NCI-H146 treated with DMSO at 0.1 percent for 48 hours (cell line): ENCODE measurements at regions not wholly inside any gene's neighbourhood (a gene's known extent, or its start where the extent isn't known, plus 50 kb on each side); places are given as distances from the start of the nearest gene placed in this dataset.
"Not testable (repeated sequence)": the region's sequence is repeated elsewhere in the genome, so short reads cannot be mapped to it uniquely, and the experiment has no call there.

Experiments used
- DNase-seq: peaks from one replicate; lab custom pipeline; 2025; ENCODE audit not compliant: unreplicated experiment; lab: John Stamatoyannopoulos, UW

DNA sequence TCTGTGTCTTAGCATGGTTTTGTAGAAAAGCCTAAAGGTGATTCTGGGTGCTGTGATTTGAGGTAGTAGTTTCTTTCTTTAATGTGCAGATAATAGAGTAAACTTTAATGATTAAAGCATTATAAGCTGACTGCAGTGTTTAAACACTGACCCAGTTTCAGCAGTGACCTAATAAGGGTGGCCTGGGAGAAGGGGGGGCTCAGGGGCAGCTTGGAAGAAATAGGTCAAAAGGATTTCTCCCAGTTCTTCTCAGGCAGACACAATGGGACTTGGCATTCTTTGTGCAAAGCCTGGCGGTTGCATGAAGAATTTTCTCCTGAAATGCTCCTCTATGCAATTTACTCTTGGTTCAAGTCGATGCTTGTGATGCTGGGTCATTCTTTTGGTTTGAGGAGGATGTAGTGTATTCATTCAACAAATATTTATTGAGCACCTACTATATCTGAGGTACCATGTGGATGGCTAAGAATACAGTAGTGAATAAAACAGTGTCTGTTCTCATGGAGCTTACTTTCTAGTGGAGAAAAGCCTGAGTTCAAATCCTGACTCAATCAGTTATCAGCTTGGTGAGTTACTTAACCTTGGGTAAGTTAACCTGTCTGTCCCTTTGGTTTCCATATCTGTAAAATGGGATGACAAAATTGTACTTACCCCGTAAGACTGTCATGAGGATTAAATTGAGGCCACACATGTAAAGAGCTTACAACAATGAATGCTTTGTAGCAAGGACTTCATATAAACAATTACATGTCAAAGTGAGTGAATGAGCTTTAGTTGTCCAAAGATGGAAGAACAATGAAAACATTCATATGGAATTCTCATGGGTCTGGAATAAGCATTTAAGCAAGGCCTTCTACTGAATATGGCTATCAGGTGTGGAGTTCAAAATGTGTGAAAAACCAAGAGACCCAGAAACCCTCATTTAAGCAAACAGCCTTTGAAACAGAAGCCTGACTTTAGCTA lies 210.2 kb downstream of the KCNRG start:
- DNase-seq, result no peak

DNA sequence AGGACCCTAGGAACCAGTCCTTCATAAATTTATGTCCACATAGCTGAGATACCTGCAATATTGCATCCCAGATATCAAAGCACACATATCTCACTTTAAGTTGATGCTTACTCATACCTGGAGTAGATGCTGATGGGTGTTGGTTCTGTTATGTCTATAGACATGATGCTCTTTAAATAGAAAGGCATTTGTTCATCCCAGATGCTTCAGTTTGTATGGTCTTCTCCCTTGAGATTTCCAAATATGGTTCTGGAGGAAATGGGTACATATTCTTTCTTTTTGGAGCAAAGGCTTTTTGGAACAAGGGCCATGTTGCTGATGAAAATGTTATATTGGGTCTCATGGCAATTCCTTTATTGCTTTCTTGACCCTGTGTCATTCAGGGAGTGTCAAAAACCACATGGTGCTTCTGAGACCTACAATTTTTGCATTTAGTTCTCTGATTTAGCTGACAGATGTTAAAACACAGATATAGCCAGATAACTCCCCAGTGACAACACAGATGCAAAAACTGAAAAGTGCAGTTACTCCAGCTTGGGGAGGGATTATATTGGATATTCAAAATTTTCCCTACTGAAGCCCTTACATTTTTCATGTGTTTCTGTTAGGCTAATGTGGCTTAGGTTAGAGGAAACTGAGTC lies 211.4 kb downstream of the KCNRG start:
- no peak for DNase-seq

DNA sequence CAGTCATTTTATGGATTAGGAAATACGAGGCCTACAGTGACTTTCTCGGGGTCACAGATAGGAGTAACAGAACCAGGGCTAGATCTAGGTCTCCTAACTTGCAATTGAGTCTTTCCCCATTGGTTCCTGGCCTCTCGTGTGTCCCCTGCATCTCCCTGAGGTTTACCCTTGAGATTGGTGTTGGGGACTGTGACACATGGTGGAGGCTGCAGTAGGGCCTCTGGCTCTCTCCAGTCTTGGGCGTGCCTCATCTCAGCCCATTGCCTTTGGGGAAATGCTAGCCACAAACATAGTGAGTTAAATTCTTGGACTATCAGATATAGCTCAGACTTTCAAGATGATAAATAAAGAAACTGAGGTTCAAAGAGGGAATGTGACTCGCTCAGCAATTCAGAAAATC lies 212.1 kb downstream of the KCNRG start:
- no peak for DNase-seq

DNA sequence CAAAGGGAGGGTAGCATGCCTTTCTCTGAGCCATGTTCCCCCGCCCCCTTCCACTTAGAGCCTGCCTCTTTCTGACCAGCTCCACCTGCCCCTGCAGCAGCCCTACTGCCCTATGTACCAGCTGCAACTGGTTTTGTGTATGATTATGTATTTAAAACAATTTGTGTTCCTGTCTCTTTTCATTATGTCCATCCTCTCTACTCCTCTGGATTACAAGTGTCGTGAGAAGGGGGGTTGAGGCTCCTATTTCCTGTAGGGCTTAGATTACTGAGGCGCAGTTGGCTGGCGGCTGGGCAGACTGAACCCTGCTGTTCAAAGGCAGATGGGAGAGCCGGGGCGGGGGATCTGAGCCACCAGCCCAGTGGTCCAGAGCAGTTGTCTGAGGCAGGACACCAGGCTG lies 213.3 kb downstream of the KCNRG start:
- peak; percentile 81 for DNase-seq

DNA sequence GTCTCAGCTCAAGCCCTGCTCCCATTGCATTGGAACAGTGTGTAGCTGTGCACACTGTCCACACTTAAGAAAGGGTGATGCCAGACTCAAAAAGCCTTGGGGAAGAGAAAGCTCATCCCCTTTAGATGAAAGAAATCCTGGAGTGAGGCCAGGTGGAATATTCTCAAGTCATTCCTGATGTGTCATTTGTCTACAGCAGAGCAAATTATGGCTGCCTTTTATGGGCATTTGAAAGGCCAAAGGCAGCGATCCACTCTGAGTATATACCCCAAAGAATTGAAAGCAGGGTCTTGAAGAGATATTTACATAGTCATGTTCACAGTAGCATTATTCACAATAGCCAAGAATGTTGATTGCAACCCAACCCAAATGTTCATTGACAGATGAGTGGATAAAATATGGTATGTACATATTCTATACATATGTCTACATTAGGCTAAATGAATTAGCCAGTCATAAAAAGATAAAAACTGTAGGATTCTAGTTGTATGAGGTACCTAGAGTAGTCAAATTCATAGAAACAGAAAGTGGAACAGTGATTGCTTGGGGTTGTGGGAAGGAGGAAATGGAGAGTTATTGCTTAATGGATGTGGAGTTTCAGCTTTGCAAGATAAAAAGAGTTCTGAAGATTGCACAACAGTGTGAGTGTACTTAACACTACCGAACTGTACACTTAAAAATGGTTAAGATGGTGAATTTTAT lies 214.9 kb downstream of the KCNRG start:
- DNase-seq, result no peak

DNA sequence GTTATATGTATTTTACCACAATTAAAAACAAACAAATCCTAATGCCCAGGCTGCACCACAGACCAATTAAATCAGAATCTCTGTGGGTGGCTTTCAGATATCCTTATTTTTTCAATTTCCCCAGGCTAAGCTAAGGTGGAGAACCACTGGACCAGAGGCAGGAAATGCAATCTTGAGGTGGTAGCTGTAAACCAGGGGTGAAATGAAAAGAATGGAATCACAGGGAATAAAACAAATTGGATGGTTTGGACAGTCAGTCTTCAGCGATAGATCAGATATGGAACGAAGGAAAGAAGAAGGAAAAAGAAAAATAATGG lies 215.4 kb downstream of the KCNRG start:
- no peak for DNase-seq

DNA sequence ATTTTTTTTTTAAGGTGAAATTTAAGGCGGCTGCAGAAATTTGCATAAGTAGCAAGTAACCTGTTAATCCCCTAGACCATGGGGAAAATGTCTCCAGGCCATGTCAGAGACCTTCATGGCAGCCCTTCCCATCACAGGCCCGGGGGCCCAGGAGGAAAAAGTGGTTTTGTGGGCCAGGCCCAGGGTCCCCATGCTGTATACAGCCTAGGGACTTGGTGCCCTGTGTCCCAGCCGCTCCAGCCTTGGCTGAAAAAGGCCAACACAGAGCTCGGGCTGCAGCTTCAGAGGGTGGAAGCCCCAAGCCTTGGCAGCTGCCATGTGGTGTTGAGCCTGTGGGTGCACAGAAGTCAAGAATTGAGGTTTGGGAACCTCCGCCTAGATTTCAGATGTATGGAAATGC lies 218.3 kb downstream of the KCNRG start:
- DNase-seq, result not testable (repeated sequence)

DNA sequence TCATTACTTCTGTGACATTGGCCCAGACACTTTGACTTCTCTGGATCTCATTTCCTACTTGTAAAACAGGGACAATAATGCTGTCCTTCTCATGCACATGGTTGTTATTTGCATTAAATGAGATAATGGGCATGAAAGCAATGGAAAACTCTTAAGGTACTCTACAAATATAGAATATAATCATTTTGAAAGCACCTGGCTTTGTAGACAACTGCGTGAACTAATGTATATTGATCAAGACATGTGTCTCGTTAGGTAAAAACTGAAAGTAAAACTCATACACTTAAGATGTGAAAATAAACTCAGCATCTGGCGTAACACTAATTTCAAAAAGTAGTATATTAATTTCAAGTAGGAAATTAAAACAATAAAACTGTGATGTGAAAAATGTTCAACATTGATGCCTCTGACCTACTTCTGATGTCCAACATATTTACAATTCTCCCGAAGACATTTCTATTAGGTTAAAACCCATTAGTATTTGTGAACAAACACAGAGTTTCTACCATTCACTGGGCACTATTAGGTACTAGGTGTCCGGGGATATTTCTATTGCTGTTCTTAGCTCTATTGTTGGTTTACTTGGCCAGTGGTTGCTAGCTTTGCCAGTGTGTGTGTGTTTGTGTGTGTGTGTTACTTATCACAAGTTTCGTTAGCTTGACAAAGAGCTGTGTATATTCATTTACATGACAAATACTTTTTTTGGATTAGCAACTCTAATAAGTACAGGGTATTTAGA lies 220.5 kb downstream of the KCNRG start:
- no peak for DNase-seq

DNA sequence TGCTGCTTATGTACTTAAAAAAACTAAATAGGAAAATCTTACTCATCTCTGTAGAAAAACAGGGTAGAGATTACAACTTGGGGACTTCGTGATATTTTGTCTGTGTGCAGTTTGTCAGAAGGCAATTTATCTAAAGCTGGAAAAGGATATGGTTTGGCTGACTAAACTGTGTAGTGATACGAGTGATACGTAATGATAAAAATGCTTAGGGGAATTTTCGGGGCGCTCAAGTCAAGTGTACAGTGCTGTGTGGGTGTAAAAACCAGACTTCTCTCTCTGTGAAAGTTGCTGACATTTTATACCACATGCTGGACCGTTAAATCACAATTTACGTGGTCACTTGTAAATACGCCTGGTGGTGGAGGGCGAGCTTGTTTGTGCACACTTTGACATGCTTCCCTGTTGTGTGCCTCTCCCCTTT lies 221.7 kb downstream of the KCNRG start:
- no peak for DNase-seq

DNA sequence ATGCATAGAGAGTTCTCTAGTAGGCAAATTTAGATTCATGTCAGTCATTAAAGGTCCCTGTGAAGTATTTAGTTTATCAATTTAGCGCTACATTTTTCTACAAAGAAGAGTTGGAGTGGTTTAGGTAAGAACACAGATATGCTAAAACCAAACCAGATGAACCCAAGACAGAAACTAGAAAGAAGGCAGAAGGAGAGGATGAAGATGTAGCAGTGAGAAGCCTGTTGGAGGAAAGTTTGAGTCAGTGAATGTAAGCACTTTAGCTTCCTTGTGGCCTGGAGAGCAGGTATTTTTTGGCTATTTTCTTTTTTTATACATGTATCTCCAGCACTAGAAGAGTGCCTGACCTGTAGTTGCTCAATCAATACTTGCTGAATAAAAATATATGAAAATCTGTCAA lies 223.7 kb downstream of the KCNRG start:
- DNase-seq, result no peak

DNA sequence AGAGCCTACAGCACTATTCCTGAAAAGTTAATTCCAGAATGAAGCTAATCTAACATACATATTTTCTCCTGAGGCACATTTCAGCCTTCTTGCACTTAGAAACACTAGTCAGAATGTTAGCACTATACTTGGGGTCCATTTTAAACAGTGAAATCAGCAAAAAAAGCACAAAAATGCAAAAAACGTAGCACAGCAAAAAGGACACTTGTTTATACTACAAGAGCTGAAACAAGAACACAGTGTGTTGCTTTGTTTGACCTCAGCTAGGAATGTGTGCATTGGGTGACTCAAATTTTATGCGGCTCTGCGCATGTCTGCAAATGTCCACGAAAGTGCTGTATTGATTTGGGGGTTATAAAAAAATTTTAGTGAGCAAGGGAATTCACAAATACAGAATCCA lies 226.2 kb downstream of the KCNRG start:
- no peak for DNase-seq

DNA sequence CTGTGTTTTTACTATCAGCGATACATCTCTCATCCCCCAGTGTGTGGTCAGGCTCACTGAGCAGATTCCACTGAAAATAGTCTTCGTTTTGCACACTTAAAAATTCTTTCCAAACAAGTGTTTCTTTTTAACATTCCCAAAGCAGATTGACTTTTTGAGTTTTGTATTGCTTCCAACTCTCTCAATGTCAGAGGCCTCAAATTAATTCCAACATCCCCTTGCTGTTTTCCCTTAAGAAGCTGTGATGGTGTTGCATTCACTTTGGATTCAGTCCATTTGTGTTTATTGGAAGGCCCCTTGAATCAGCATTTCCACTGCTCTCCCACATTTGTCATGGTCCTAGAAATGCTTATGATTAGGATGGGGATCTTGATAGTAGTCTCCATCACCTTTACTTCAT lies 228.7 kb downstream of the KCNRG start:
- DNase-seq, result no peak

DNA sequence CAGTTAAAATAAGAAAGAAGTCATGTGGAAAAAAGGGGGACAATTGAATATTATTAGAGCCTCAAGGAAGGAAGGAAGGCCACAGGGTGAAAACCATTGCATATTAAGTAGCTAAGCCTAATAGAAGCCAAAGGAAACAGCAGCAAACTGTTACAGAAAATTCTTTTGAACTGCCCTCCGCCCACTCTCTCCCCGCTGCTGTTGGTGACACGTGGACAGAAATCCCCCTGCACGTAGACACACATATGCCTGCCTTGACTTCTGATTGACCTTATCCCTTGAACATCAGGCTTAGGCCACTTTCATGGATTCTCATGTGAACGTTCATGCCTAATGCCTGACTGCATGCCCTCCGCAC lies 229.1 kb downstream of the KCNRG start:
- DNase-seq, result no peak

DNA sequence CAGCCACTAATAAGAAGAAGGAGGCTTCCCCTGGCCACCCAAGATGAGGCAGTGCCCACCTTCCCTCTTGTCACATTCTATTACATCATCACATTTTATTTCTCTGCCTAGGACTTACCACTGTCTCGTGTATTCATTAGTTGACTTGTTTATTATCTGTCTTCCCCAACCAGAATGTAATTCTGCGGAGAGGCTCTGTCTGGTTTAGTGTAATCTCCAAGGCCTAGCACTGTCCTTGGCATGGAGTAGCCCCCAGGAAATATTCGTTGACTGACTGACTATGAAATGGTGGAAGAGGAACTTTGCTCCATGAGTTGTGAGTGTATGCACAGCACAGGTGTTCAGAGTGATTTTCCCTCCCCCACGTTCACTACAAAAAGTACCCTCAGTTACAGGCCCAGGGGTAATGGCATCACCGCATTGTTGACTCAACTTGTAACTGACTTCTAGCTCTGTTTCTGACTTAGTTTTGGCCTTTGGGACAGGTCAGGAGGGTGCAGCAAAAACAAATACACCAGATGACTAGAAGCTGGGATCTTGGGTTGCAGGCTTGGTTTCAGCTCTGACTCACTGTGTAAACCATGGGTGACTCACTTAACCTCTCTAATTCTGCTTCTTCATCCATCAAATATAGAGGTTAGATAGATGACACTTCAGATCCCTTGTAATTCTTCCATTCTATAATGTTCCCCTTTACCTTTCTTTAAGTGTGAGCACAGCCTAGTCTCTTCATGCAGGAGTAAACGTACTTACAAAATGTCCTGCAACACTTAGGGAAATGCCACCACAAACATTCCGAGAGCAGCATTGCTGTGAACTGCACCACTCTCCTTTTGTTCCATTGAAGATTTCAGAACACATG lies 229.7 kb downstream of the KCNRG start:
- no peak for DNase-seq

DNA sequence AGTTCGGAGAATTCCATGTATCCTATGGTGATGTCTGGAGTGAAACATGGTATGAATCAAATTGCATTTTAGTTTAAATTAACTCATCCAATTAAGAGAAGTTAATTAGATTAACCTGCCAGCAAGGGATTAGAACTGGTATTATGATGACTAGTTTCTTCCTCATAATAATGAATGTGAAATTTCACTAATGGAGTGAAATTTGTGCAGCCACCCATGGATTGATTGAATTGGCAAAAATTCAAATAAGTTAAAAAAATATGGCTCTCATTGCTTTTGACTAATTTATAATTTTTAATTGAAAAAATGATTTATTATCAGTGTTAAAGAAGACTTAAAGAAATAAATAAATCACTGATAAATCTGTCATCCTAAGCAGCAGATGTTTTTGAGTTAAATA lies 232.0 kb downstream of the KCNRG start:
- DNase-seq, result no peak

DNA sequence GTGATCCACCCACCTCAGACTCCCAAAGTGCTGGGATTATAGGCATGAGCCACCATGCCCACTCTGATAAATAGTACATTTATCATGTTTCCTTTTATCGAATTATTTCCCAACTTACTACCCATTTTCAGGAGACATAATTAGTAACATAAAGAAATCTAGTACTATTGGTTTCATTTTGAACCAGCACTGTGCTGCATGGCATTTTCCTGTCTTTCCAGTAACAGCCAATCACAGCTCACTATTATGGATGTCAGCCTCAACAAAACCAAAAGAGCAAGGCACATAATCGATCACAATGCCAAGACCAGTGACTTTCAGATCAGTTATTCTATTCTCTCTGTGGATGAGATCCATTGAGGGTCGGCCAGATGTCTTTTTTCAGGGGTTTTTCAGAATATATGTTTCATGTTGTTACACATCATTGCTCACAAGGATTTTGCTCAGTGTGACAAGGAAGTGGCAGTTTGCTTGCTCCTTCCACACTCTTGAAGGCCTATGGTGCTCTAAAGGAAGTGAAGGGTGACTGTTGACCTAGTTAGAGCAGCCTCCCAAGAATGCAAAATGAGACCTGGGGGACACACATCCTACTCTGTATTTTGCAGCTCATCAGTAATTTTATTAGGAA lies 233.4 kb downstream of the KCNRG start:
- DNase-seq, result no peak

DNA sequence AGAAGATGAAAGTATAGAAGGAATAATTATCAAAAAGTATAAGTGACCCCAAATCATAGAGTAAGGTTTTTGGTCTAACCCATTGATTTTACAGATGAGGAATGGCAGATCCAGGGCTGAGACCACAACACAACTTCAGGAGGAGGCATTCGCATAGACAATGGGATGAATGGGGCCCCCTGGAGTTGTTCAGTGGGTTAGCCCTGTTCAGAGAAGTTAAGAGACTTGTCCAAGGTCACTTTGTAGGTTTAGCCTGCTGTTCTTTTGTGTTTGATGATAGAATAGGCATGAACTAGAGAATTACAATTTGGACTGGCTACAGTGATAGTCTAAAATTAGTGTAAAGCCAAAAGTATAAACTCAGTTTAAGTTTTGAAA lies 233.9 kb downstream of the KCNRG start:
- no peak for DNase-seq

DNA sequence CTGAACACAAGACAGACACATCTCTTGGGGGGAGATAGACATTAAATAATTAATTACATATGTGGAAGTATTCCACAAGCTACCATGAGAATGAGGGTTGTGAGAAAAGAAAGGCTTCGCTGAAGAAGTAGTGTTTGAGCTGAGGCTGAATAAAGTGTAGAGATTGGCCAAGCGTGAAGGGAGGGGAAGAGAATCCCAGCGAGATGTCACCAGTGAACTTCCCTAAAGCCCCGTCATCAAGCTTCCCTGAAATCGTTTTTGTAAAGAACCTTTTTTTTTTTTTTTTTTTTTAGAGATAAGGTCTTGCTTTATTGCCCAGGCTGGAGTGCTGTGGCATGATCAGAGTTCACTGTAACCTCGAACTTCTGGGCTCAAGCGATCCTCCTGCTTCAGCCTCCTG lies 235.2 kb downstream of the KCNRG start:
- no peak for DNase-seq

DNA sequence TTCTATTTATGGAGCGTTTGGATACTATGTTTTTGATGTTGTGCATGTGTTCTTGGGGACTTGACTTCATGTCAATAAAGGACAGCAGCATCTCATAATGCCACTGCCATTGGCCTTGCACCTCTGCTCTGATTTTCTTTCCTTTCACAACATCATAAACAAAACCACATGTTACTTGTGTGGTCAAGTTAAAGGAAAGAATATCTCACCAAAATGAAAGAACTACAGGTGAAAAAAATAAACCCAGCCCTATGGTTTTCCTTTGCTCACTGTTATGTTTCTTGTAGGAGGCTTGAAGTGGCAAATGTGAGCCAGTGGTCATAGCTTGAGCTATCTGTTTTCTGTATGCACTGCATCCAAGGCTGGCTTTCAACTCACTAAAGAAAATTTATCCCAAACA lies 240.4 kb downstream of the KCNRG start:
- no peak for DNase-seq
